Endothelial cell of umbilical vein (primary cell): ENCODE measurements at regions not wholly inside any gene's neighbourhood (a gene's known extent, or its start where the extent isn't known, plus 50 kb on each side); places are given as distances from the start of the nearest gene placed in this dataset.

Source experiments
- BruUV-seq: library from RNA; stranded (reverse); fragments of 400-500 nt; replicated peaks from 2 replicates; lab custom pipeline; 2021; lab: Mats Ljungman, UMichigan
- CTCF ChIA-PET: fragments of 300-600, 350-600 bp; sonication (Branson Sonifier 250); formaldehyde crosslinking; loops from one replicate; lab custom pipeline; 2021; ENCODE audit warnings: antibody characterized with exemption, inconsistent platforms; lab: Charles Lee
- POLR2A ChIA-PET: fragments of 300-600, 350-600 bp; sonication (Branson Sonifier 250); formaldehyde crosslinking; loops from one replicate; lab custom pipeline; 2021; ENCODE audit warnings: antibody characterized with exemption, inconsistent platforms; lab: Charles Lee
- DNase-seq: peaks from one replicate; pipeline ENCODE4 v3.0.0-alpha.2; 2011; ENCODE audit warnings: low read depth, low spot score
- FAIRE-seq: peaks from 2 replicates; lab custom pipeline; 2011; peaks lifted over from hg19 to GRCh38; lab: Jason Lieb, UNC
- H2AFZ ChIP-seq: 2 replicates; pipeline ENCODE4 v1.6.0; 2012; ENCODE audit warnings: low read depth, low read length, control low read depth, inconsistent platforms
- H3K27ac ChIP-seq: 2 replicates; pipeline ENCODE4 v1.5.1; 2011; ENCODE audit warnings: low read depth, mild to moderate bottlenecking, control low read depth, low read length, moderate library complexity; ENCODE audit not compliant: insufficient read depth
- H3K27me3 ChIP-seq, 2 experiments: 2 replicates each; pipeline versions ENCODE4 v1.6.0 to v1.6.1; 2011; ENCODE audit warnings: low read length in 2 of 2, mixed read lengths in 1 of 2; ENCODE audit not compliant: control insufficient read depth in 2 of 2, insufficient read depth in 2 of 2
- H3K36me3 ChIP-seq, 2 experiments: 2 replicates in 1 of 2; 3 replicates in 1 of 2; pipeline ENCODE4 v1.5.1; 2011; ENCODE audit warnings: low read length in 2 of 2, mild to moderate bottlenecking in 1 of 2, moderate library complexity in 1 of 2; ENCODE audit not compliant: control insufficient read depth in 2 of 2, insufficient read depth in 2 of 2; ENCODE audit errors: extremely low read depth in 1 of 2
- H3K4me1 ChIP-seq: 3 replicates; pipeline ENCODE4 v1.5.1; 2011; ENCODE audit warnings: mild to moderate bottlenecking, low read length; ENCODE audit not compliant: control insufficient read depth, insufficient read depth; ENCODE audit errors: extremely low read depth
- H3K4me2 ChIP-seq: 2 replicates; pipeline ENCODE4 v1.6.1; 2011; ENCODE audit warnings: low read length, control low read depth, mixed read lengths; ENCODE audit not compliant: insufficient read depth
- H3K4me3 ChIP-seq, 3 experiments: fragments of 200-600 bp in 1 of 3; sonication (generic), shearing (Covaris generic) in 1 of 3; replicated peaks in 1 of 3; 2 replicates each; pipeline ENCODE4 v1.5.1; 2011 to 2016; ENCODE audit warnings: control low read depth in 3 of 3, low read length in 3 of 3, mild to moderate bottlenecking in 2 of 3, inconsistent platforms in 1 of 3, low read depth in 1 of 3, moderate library complexity in 1 of 3; ENCODE audit not compliant: insufficient read depth in 1 of 3
- H3K79me2 ChIP-seq: 2 replicates; pipeline ENCODE4 v1.6.0; 2012; ENCODE audit warnings: low read length, inconsistent platforms; ENCODE audit not compliant: control insufficient read depth, insufficient read depth
- H3K9ac ChIP-seq: replicated peaks from 2 replicates; pipeline ENCODE3; 2011; ENCODE audit warnings: low read length, control low read depth; ENCODE audit not compliant: insufficient read depth; ENCODE audit errors: extremely low read depth
- H3K9me1 ChIP-seq: replicated peaks from 3 replicates; pipeline ENCODE4 v1.6.0; 2011; ENCODE audit warnings: mild to moderate bottlenecking, low read length; ENCODE audit not compliant: control insufficient read depth, insufficient read depth; ENCODE audit errors: extremely low read depth
- H3K9me3 ChIP-seq: replicated peaks from 2 replicates; pipeline ENCODE4 v1.5.1; 2012; ENCODE audit warnings: low read length, inconsistent platforms; ENCODE audit not compliant: control insufficient read depth, insufficient read depth
- H4K20me1 ChIP-seq: replicated peaks from 2 replicates; pipeline ENCODE3; 2011; ENCODE audit warnings: mild to moderate bottlenecking, low read length; ENCODE audit not compliant: control insufficient read depth, insufficient read depth; ENCODE audit errors: extremely low read depth
- CTCF ChIP-seq, 2 donors: IDR thresholded peaks; 1 replicate in 1 of 2; 2 replicates in 1 of 2; pipeline ENCODE4 v1.5.1; 2011; ENCODE audit warnings: low read length in 2 of 2, mild to moderate bottlenecking in 2 of 2, moderate library complexity in 2 of 2, control low read depth in 1 of 2, inconsistent platforms in 1 of 2, low read depth in 1 of 2; ENCODE audit not compliant: insufficient read depth in 1 of 2; ENCODE audit errors: extremely low read depth in 1 of 2
- EZH2 ChIP-seq: IDR thresholded peaks from 2 replicates; pipeline ENCODE4 v1.6.1; 2012; ENCODE audit warnings: borderline replicate concordance, low read depth, mild to moderate bottlenecking, moderate library complexity, low read length, inconsistent platforms; ENCODE audit not compliant: severe bottlenecking
- FOS ChIP-seq: IDR thresholded peaks from 2 replicates; pipeline ENCODE4 v1.6.1; 2011; ENCODE audit warnings: mild to moderate bottlenecking, low read length, moderate library complexity, borderline replicate concordance; ENCODE audit not compliant: insufficient read depth
- GATA2 ChIP-seq: IDR thresholded peaks from 2 replicates; pipeline ENCODE4 v1.7.0; 2011; ENCODE audit warnings: low read depth, mild to moderate bottlenecking, moderate library complexity, mixed read lengths, low read length; ENCODE audit not compliant: insufficient read length, insufficient read depth
- JUN ChIP-seq: IDR thresholded peaks from 2 replicates; pipeline ENCODE4 v1.6.1; 2011; ENCODE audit warnings: borderline replicate concordance, low read depth; ENCODE audit not compliant: insufficient read length, insufficient read depth
- MAX ChIP-seq: IDR thresholded peaks from 2 replicates; pipeline ENCODE4 v1.6.1; 2011; ENCODE audit not compliant: insufficient read depth, insufficient read length
- MYC ChIP-seq: IDR thresholded peaks from one replicate; pipeline ENCODE4 v1.6.1; 2011; ENCODE audit warnings: mild to moderate bottlenecking, low read depth, low read length
- POLR2A ChIP-seq: IDR thresholded peaks from 2 replicates; pipeline ENCODE4 v1.6.1; 2012; ENCODE audit warnings: low read depth, mild to moderate bottlenecking, control low read depth, low read length
- POLR2AphosphoS5 ChIP-seq: IDR thresholded peaks from 2 replicates; pipeline ENCODE4 v1.6.1; 2012; ENCODE audit warnings: low read depth, mild to moderate bottlenecking, control low read depth, low read length, moderate library complexity; ENCODE audit not compliant: insufficient read depth
- dilution Hi-C: fragments of 300-500 bp; cut with MboI; formaldehyde crosslinking; loops from one replicate; pipeline ENCODE4 v1.15.0; 2019; ENCODE audit warnings: low sequenced_read_pairs; ENCODE audit not compliant: extremely low pct_ligation_motif_present
- intact Hi-C: fragments of 100-400 bp; cut with micrococcal nuclease; formaldehyde crosslinking; loops from one replicate; pipeline ENCODE4 v1.10.0; 2022

- BruUV-seq, result no TSS peak
- FAIRE-seq, result no peak
Observed at GRCh38 chr10:65719790-65720189, 1206.0 kb upstream of the LRRTM3 start.

More at GRCh38 chr10:65719790-65720189, 1206.0 kb upstream of the LRRTM3 start:
- ChIA-PET CTCF (interaction anchor here (0.6 kb wide), 1 partner anchor 15 kb away, joined by 3 read pairs; no protein-coding TSS in a partner anchor), POLR2A (no interaction called here)
- Histone ChIP-seq H3K27me3 (no peaks in the 10 kb centered on the region), H3K36me3 (no peaks in the 10 kb centered on the region), H2AFZ (no peak overlapping the region), H4K20me1 (no peaks in the 10 kb centered on the region), H3K4me2 (no peak overlapping the region), H3K4me3 (no peak overlapping the region), H3K4me1 (no peaks in the 10 kb centered on the region), H3K9me1 (no peaks in the 10 kb centered on the region), H3K79me2 (no peaks in the 10 kb centered on the region), H3K27ac (no peak overlapping the region), H3K9me3 (no peaks in the 10 kb centered on the region), H3K9ac (no peak overlapping the region)
- no peak for DNase-seq
- TF ChIP-seq EZH2 (no peak), MYC (no peak), POLR2AphosphoS5 (no peak), GATA2 (no peak), MAX (no peak), POLR2A (no peak), CTCF (IDR thresholded peaks at IDR 0.05; ENCODE audit: extremely low read depth in 1 of 2, insufficient read depth in 1 of 2, low read depth in 1 of 2, low read length in 2 of 2) (no peak), FOS (no peak), JUN (no peak)
- intact Hi-C loops, result no loop called here
- dilution Hi-C loops, result no loop called here
